Mesendoderm (in vitro differentiated cells): ENCODE measurements at regions not wholly inside any gene's neighbourhood (a gene's known extent, or its start where the extent isn't known, plus 50 kb on each side); places are given as distances from the start of the nearest gene placed in this dataset.
"Not testable (repeated sequence)": the region's sequence is repeated elsewhere in the genome, so short reads cannot be mapped to it uniquely, and the experiment has no call there.

Experiments used
- DNase-seq: peaks from one replicate; pipeline ENCODE4 v3.0.0; 2013
- H2AK5ac ChIP-seq: 2 replicates; pipeline ENCODE4 v1.6.1; 2013; ENCODE audit warnings: low read length, inconsistent platforms
- H2BK120ac ChIP-seq: 2 replicates; pipeline ENCODE4 v1.6.1; 2013; ENCODE audit warnings: low read depth, mild to moderate bottlenecking, low read length, moderate library complexity, mixed read lengths
- H2BK15ac ChIP-seq: replicated peaks from 2 replicates; pipeline ENCODE4 v1.6.1; 2013; ENCODE audit warnings: low read depth, mild to moderate bottlenecking, moderate library complexity
- H2BK5ac ChIP-seq: 2 replicates; pipeline ENCODE4 v1.6.1; 2013; ENCODE audit warnings: low read length, inconsistent platforms
- H3K18ac ChIP-seq: 2 replicates; pipeline ENCODE4 v1.6.1; 2013; ENCODE audit warnings: mild to moderate bottlenecking, low read length, mixed read lengths
- H3K23ac ChIP-seq: one replicate; pipeline ENCODE4 v1.6.1; 2013; ENCODE audit warnings: low read length
- H3K27ac ChIP-seq: 2 replicates; pipeline ENCODE4 v1.5.1; 2013; ENCODE audit warnings: low read depth, mild to moderate bottlenecking, inconsistent platforms, low read length, moderate library complexity
- H3K27me3 ChIP-seq: 2 replicates; pipeline ENCODE4 v1.6.1; 2013; ENCODE audit warnings: low read length, control low read depth, mild to moderate bottlenecking, inconsistent platforms; ENCODE audit not compliant: insufficient read depth, poor library complexity
- H3K36me3 ChIP-seq: 2 replicates; pipeline ENCODE4 v1.6.1; 2013; ENCODE audit warnings: low read length, inconsistent platforms; ENCODE audit not compliant: control insufficient read depth, insufficient read depth
- H3K4ac ChIP-seq: one replicate; pipeline ENCODE4 v1.6.1; 2013; ENCODE audit warnings: low read depth, mild to moderate bottlenecking, low read length, moderate library complexity
- H3K4me1 ChIP-seq: 2 replicates; pipeline ENCODE4 v1.6.1; 2013; ENCODE audit warnings: low read depth, low read length, inconsistent platforms; ENCODE audit not compliant: control insufficient read depth
- H3K4me2 ChIP-seq: 2 replicates; pipeline ENCODE4 v1.6.1; 2013; ENCODE audit warnings: low read length
- H3K4me3 ChIP-seq: 2 replicates; pipeline ENCODE4 v1.5.1; 2013; ENCODE audit warnings: mild to moderate bottlenecking, low read length
- H3K56ac ChIP-seq: one replicate; pipeline ENCODE4 v1.6.1; 2013; ENCODE audit warnings: low read length
- H3K79me1 ChIP-seq: 2 replicates; pipeline ENCODE4 v1.6.1; 2013; ENCODE audit warnings: low read length, inconsistent platforms
- H3K79me2 ChIP-seq: 2 replicates; pipeline ENCODE4 v1.6.1; 2013; ENCODE audit warnings: mild to moderate bottlenecking, low read length; ENCODE audit not compliant: control insufficient read depth, insufficient read depth
- H3K9ac ChIP-seq: 2 replicates; pipeline ENCODE4 v1.6.1; 2013; ENCODE audit warnings: low read length, inconsistent platforms
- H4K5ac ChIP-seq: one replicate; pipeline ENCODE4 v1.6.1; 2013; ENCODE audit warnings: low read length
- H4K8ac ChIP-seq: one replicate; pipeline ENCODE4 v1.6.1; 2013; ENCODE audit warnings: low read depth, mild to moderate bottlenecking, control low read depth, low read length, moderate library complexity
- WGBS: extraction: QIAGEN DNeasy Blood & Tissue Kit; methylation state at CpG from one replicate; pipeline ENCODE4 v1.1.7; 2013; ENCODE audit warnings: low lambda C conversion rate, missing lambda C conversion rate; ENCODE audit not compliant: insufficient coverage; ENCODE audit errors: extremely low coverage; 5-methylcytosine and 5-hydroxymethylcytosine counted together

DNA sequence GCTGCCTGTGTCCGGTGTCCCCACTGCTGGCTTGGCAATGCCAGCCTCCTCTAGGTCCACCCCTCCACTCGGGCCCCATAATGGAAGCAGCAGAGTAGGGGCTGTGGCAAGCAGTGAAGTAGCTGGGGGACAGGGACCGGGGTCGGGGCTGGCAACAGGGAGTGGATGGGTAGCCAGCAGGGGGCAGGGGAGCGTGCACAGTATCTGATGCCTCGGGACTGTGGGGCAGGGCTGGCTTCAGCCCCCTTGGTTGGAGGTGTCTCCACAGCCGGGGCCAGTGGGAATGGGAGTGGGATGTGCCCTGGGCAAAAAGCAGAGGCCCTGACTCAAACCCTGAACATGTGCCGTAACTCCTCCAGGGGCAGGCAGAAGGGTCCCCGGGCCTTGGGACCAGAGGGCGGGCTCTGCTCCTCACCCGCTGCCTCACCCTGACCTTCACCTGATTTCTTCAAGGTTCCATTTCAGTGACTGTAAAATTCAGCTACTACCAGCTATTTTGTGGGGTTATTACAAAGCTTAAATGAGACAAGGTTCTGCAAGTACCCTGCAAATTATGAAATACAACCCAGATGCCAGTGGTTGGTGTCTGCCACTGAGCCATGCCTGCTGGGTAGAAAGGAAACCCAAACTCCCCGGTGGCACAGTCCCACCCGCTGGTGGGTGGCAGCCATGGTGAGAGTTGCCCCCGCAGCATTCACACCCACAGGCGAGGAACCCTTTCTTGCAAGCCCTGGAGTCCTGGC is 121.4 kb downstream of the LRRC37A3 start:
- no CpG with 5 or more reads among the region's 15 CpGs for WGBS
- H4K8ac ChIP-seq, H3K79me1 ChIP-seq, H2AK5ac ChIP-seq, H3K4ac ChIP-seq, H3K79me2 ChIP-seq, H2BK15ac ChIP-seq, H4K5ac ChIP-seq, H3K36me3 ChIP-seq, H3K4me2 ChIP-seq, H3K4me1 ChIP-seq, H3K4me3 ChIP-seq, H3K9ac ChIP-seq, H3K27me3 ChIP-seq, H2BK5ac ChIP-seq, H2BK120ac ChIP-seq, H3K56ac ChIP-seq, H3K18ac ChIP-seq, H3K27ac ChIP-seq, H3K23ac ChIP-seq: not testable (repeated sequence)
- peak; percentile 14 for DNase-seq

DNA sequence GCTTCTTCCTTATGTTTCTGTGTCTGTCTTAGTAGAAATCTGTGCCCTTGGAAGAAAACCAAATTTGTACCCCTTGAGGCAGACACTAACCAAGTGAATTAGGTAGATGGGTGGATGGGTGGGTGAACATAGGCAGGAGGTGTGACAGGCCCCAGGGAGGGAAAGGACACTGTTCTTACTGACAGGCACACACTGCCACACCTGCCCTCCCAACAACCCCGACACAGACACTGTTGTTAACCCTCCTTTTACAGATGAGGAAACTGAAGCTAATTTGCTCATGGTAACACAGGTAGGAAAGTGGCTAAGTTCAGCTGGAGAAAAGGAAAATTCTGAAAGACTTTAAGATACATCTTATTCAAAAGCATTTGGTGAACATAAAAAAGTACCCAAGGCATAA is 123.9 kb downstream of the LRRC37A3 start:
- not testable (repeated sequence) for H3K79me2 ChIP-seq
- WGBS, result no CpG with 5 or more reads among the region's 1 CpG

DNA sequence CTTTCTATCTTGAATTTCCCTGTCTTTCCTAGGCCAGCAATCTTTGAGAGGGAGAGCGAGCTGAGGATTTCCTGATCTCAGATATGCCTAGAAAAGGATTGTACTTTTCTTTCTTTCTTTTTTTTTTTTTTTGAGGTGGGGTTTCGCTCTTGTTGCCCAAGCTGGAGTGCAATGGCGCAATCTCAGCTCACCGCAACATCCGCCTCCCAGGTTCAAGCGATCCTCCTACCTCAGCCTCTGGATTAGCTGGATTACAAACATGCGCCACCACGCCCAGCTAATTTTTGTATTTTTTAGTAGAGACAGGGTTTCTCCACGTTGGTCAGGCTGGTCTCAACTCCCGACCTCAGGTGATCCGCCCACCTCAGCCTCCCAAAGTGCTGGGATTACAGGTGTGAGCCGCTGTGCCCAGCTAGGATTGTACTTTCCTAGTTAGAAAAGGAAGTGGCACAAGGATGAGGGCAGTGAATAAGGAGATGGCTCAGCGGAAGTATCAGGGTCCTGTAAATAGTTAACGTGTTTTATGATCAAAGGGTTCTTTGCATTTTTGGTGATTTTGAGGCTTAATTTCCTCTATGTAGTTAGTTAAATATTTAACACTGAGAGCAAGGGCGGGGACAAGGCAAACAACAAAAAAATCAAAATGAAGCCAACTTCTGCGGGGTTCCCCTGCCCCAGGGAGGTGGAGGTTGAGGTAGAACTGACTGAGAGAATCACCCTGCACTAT is 124.6 kb downstream of the LRRC37A3 start:
- H2BK120ac ChIP-seq, H2BK15ac ChIP-seq, H3K4me1 ChIP-seq, H2BK5ac ChIP-seq, H3K23ac ChIP-seq, H3K4ac ChIP-seq, H3K27me3 ChIP-seq, H3K4me3 ChIP-seq, H3K79me2 ChIP-seq, H2AK5ac ChIP-seq, H4K8ac ChIP-seq, H3K4me2 ChIP-seq, H3K9ac ChIP-seq, DNase-seq, H3K36me3 ChIP-seq, H3K56ac ChIP-seq, H3K27ac ChIP-seq, H3K79me1 ChIP-seq, H4K5ac ChIP-seq, H3K18ac ChIP-seq: not testable (repeated sequence)
- no CpG with 5 or more reads among the region's 16 CpGs for WGBS

More for the DNA sequence above, 123.9 kb downstream of the LRRC37A3 start:
- not testable (repeated sequence) for DNase-seq, H3K4ac ChIP-seq, H3K4me3 ChIP-seq, H4K5ac ChIP-seq, H3K4me2 ChIP-seq, H2BK5ac ChIP-seq, H3K18ac ChIP-seq, H3K23ac ChIP-seq, H2BK120ac ChIP-seq, H2AK5ac ChIP-seq, H4K8ac ChIP-seq, H3K36me3 ChIP-seq, H2BK15ac ChIP-seq, H3K9ac ChIP-seq, H3K27ac ChIP-seq, H3K27me3 ChIP-seq, H3K4me1 ChIP-seq, H3K56ac ChIP-seq, H3K79me1 ChIP-seq

DNA sequence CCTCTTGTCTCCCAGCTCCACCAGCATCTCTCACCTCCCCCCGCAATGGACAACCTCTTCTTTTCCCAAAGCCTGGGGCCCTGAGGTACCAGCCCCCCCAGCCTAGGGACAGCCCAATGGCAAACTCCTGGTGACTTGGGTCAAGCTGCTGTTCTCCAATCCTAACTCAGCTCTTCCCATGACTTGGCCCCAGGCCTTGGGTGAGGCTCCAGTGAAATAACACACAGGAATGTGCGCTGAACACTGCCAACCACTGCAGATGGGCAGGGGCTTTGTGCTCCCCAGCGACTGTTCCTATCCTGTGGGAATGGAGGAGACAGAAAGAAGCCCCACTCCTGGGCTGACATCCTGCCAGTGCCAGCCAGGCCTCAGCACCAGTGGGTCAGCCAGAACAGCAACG is 125.2 kb downstream of the LRRC37A3 start:
- not testable (repeated sequence) for H3K4me2 ChIP-seq, H3K9ac ChIP-seq, H3K56ac ChIP-seq, H2AK5ac ChIP-seq, H3K79me2 ChIP-seq, H2BK5ac ChIP-seq, H2BK120ac ChIP-seq, H3K4me1 ChIP-seq, H3K23ac ChIP-seq, H3K36me3 ChIP-seq, H2BK15ac ChIP-seq, H3K4ac ChIP-seq, H3K27ac ChIP-seq, H3K18ac ChIP-seq, H3K79me1 ChIP-seq, H3K27me3 ChIP-seq, H4K5ac ChIP-seq, H3K4me3 ChIP-seq, DNase-seq, H4K8ac ChIP-seq
- WGBS, result no CpG with 5 or more reads among the region's 4 CpGs

DNA sequence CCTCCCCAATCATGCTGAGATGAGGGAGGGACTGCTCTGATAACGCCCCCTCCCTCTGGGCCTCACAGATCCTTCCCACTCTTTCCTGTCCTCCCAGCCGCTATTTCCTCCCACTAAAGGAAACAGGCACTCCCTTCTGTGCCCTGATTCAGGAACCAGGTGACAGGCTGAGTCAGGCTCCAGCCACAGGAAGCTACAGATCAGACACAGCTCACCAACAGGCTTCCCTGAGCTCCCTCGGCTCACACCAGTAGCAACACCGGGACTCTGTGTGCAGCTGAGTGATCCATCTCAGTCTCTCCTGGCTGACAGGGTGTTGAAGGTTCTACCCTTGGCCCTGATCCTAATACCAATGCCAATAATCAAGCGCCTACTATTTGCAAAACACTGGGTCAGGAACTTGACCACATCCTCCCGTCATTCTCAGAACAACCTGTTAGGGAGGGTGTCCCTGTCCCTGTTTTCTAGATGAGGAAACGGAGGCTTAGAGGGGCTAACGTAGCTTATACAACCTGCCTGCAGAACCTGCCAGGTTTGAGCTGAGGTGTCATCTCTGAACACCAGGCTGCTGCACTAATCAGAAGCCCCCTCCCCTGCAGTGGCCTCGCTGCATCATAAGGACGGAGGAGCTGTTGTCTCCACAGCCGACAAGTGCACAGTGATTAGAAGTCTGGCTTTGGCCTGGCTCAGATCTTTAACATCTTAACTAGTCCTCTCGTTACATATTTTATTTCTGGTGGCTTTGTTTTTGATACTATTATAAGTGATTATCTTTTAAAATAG is 126.3 kb downstream of the LRRC37A3 start:
- not testable (repeated sequence) for H2BK120ac ChIP-seq, H2BK5ac ChIP-seq, H3K4ac ChIP-seq, H3K4me3 ChIP-seq, H3K4me1 ChIP-seq, H2BK15ac ChIP-seq, H3K79me1 ChIP-seq, H3K23ac ChIP-seq, H3K36me3 ChIP-seq, H4K8ac ChIP-seq, H3K56ac ChIP-seq, H3K79me2 ChIP-seq, H4K5ac ChIP-seq, H3K27ac ChIP-seq, H3K27me3 ChIP-seq, H3K18ac ChIP-seq, H3K9ac ChIP-seq, H2AK5ac ChIP-seq, H3K4me2 ChIP-seq
- WGBS, result no CpG with 5 or more reads among the region's 12 CpGs
- peak; percentile 21 for DNase-seq
